Skeletal muscle satellite cell (primary cell): ENCODE measurements at regions not wholly inside any gene's neighbourhood (a gene's known extent, or its start where the extent isn't known, plus 50 kb on each side); places are given as distances from the start of the nearest gene placed in this dataset.

ENCODE experiments used
- H3K27me3 ChIP-seq: 2 replicates; pipeline ENCODE4 v1.7.0; 2013; ENCODE audit warnings: low read length; ENCODE audit not compliant: control insufficient read depth, insufficient read depth
- H3K36me3 ChIP-seq: 2 replicates; pipeline ENCODE4 v1.7.0; 2013; ENCODE audit warnings: mild to moderate bottlenecking, control low read depth, low read length; ENCODE audit not compliant: insufficient read depth
- H3K4me1 ChIP-seq: 2 replicates; pipeline ENCODE4 v1.7.0; 2013; ENCODE audit warnings: low read length; ENCODE audit not compliant: control insufficient read depth, insufficient read depth
- H3K4me2 ChIP-seq: 2 replicates; pipeline ENCODE4 v1.7.0; 2013; ENCODE audit warnings: mild to moderate bottlenecking, low read length
- H3K4me3 ChIP-seq: 2 replicates; pipeline ENCODE4 v1.7.0; 2013; ENCODE audit warnings: low read length
- H3K9ac ChIP-seq: 2 replicates; pipeline ENCODE4 v1.7.0; 2013; ENCODE audit warnings: mild to moderate bottlenecking, low read depth, low read length, moderate library complexity
- H3K9me3 ChIP-seq: replicated peaks from 2 replicates; pipeline ENCODE4 v1.7.0; 2013; ENCODE audit warnings: mild to moderate bottlenecking, control low read depth, low read length

DNA sequence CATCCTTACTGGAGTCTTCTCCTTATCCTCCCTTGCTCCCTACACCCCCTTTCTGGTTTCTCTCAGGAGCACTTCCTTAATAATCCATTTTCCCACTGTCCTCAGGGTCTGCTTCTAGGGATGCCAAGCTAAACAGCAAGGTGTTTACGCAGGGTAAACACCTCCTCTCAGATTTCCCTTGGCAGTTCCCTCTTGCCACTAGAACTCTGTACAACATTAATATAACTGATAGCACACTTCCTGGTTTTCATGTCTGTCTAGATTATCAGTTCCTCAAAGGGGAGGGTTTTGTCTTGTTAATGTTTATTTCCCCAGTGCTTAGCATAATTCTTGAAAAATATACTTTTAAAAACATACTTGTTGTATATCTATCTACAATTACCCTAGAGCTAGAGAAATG lies 118.0 kb upstream of the SLC24A5 start:
- no peaks in the 10 kb centered on the region for H3K27me3 ChIP-seq
- H3K4me2 ChIP-seq = no peak overlapping the region
- H3K9me3 ChIP-seq = no peaks in the 10 kb centered on the region
- H3K4me1 ChIP-seq = no peaks in the 10 kb centered on the region
- H3K9ac ChIP-seq = no peak overlapping the region
- H3K36me3 ChIP-seq = no peaks in the 10 kb centered on the region
- H3K4me3 ChIP-seq = no peak overlapping the region

DNA sequence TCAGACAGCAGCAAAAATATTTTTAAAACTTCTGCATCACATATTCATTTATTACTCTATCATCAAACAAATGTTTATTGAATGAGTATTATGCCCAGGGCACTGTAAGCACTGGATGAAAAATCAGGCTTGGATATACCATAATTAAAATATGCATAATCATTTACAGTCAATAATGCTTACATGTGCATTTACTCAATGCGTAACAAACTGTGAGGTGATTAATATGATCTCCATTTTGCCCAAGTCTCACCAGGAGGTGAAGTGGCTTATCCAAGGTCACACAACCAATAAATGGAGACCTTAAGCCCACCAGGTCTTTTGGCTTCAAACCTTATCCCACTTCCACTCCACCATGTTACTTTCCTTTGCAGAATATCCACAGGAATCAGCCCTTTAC lies 117.3 kb upstream of the SLC24A5 start:
- Histone ChIP-seq H3K27me3 (no peaks in the 10 kb centered on the region), H3K4me3 (no peak overlapping the region), H3K9ac (no peak overlapping the region), H3K4me2 (no peak overlapping the region), H3K9me3 (no peaks in the 10 kb centered on the region), H3K36me3 (no peaks in the 10 kb centered on the region), H3K4me1 (no peaks in the 10 kb centered on the region)

DNA sequence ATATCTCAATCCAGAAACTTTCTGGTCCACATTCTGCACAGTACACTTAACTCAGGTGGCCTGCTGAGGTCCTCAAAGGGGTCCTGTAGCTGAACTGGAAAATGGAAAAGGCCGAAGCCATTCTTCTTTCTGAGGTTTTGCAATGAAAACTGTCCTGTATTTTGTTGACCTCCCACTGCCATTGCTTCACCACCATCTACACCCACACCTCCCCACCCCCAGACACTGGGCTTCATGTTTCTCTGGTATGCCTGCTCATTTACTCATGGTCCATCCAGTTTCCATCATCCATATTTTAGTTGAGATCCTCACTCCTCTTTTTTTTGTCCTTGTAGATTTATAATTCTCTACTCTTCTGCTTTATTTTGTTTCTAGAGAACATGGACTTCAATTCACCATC lies 115.7 kb upstream of the SLC24A5 start:
- Histone ChIP-seq H3K4me1 (no peaks in the 10 kb centered on the region), H3K27me3 (no peaks in the 10 kb centered on the region), H3K4me3 (no peak overlapping the region), H3K9me3 (no peaks in the 10 kb centered on the region), H3K4me2 (no peak overlapping the region), H3K9ac (no peak overlapping the region), H3K36me3 (no peaks in the 10 kb centered on the region)

DNA sequence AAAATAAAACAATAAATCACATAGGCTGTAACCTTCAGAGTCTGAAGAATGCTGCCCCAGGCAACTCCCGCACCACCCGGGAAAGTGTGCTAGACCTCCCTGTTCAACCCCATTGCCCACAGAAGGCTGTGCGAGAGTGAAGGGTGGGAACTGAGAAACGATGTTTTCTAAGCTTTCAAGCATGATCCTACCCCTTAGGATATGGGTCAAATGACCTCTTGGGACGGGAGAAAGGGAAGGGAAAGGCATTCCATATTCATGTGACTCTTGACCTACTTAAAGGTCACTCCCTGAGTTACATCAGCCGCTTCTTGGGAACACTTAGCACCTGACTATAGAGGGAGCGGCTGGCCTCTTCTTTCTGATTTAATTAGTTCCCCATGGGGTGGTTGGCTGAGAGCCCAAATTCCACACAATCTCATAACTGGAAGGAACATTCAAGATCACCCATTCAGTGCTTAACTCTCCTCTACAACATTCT lies 114.7 kb upstream of the SLC24A5 start:
- Histone ChIP-seq H3K36me3 (no peaks in the 10 kb centered on the region), H3K4me3 (no peak overlapping the region), H3K9ac (no peak overlapping the region), H3K4me1 (no peaks in the 10 kb centered on the region), H3K4me2 (no peak overlapping the region), H3K9me3 (no peaks in the 10 kb centered on the region), H3K27me3 (no peaks in the 10 kb centered on the region)

DNA sequence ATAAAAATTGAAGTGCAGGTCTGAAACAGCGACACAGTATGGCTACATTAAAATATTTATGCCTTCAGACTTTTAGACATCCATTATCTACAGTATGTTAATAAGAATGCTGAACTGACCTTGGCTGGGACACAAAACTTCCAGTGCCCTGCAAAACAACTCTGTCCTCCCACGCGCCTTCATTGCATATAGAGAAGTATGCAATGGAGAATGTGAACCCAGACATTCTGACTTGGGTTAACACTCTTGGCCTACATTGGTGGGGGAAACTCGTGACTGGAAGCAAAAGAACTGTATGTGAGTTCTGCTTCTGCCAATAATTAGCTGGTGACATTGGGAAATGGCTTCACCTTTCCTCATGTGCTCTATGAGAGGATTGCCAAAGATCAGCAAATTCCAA lies 110.5 kb upstream of the SLC24A5 start:
- no peaks in the 10 kb centered on the region for H3K36me3 ChIP-seq
- H3K9ac ChIP-seq = no peak overlapping the region
- H3K27me3 ChIP-seq = no peaks in the 10 kb centered on the region
- H3K4me2 ChIP-seq = no peak overlapping the region
- no peaks in the 10 kb centered on the region for H3K4me1 ChIP-seq
- no peak overlapping the region for H3K4me3 ChIP-seq
- H3K9me3 ChIP-seq = no peaks in the 10 kb centered on the region

DNA sequence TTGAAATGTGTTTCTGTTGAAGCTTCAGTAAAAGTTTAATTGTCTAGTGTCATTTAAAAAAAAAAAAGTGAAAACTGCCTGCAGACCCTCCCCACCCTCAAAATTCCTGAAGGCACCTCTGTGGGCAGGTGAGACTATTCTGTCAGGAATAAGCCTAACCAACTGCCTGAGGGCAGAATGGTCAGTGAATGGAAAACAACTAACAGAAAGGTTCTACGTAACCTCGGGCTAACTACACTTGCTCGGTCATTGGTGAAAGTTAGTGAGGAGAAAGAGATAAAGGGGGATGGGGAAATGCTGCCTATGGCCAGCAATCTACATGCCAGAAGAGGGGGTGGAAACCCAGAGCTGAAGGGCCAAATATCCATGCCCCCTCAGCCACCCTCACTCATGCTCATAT lies 108.6 kb upstream of the SLC24A5 start:
- Histone ChIP-seq H3K9ac (no peak overlapping the region), H3K9me3 (no peaks in the 10 kb centered on the region), H3K4me2 (no peak overlapping the region), H3K4me1 (no peaks in the 10 kb centered on the region), H3K27me3 (no peaks in the 10 kb centered on the region), H3K4me3 (no peak overlapping the region), H3K36me3 (no peaks in the 10 kb centered on the region)

DNA sequence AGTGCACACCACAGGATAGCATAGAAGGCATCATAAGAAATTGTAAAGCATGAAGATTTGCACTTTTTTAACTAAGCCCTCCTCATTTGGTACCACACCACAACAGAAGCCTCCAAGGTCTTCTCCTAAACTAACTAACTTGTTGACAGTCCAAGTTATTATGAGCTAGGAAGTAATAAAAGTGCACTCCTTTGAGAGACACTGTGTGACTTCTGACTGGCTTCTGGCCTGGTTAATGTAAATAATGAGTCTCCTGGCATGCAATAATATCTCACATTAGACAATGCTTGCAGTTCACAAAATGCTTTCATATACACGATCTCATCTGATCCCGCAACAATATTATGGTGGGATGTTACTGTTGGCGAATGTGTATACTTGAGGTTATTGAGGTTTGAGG lies 103.9 kb upstream of the SLC24A5 start:
- Histone ChIP-seq H3K4me3 (no peak overlapping the region), H3K4me1 (no peaks in the 10 kb centered on the region), H3K36me3 (no peaks in the 10 kb centered on the region), H3K4me2 (no peak overlapping the region), H3K9ac (no peak overlapping the region), H3K27me3 (no peaks in the 10 kb centered on the region), H3K9me3 (no peaks in the 10 kb centered on the region)

DNA sequence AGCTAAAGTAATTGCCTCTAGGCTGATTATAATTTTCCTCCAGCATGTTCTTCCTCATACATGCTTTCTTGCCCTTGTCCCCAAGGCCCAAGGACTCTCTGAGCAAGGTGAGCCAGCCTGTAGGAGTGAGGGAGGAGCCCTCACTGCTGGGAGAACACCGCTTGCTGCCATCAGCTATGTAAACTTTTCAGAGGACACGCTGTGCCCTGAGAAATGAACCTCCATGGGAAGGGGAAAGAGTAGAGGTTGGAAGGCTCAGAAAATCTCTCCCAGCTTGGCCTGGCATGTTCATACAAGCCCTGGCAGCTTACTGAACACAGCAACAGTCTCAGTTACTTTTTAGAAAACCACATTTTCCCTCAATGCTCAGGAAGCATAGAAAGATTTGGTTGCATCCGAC lies 103.0 kb upstream of the SLC24A5 start:
- H3K36me3 ChIP-seq = no peaks in the 10 kb centered on the region
- H3K27me3 ChIP-seq = no peaks in the 10 kb centered on the region
- H3K4me3 ChIP-seq = no peak overlapping the region
- H3K4me2 ChIP-seq = no peak overlapping the region
- H3K9me3 ChIP-seq = no peaks in the 10 kb centered on the region
- no peaks in the 10 kb centered on the region for H3K4me1 ChIP-seq
- no peak overlapping the region for H3K9ac ChIP-seq

DNA sequence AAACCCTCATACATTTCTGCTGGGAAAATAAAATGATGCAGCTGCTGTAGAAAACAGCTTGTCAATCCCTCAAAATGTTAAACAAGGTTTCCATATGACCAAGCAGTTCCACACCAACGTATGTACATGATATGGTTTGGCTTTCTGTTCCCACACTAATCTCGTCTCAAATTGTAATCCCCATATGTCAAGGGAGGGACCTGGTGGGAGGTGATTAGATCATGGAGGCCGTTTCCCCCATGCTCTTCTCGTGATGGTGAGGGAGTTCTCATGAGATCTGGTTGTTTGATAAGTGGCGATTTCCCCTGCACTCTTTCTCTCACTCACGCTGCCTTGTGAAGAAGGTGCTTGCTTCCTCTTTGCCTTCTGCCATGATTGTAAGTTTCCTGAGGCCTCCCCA lies 100.6 kb upstream of the SLC24A5 start:
- Histone ChIP-seq H3K4me2 (no peak overlapping the region), H3K27me3 (no peaks in the 10 kb centered on the region), H3K9me3 (no peaks in the 10 kb centered on the region), H3K4me1 (no peaks in the 10 kb centered on the region), H3K9ac (no peak overlapping the region), H3K4me3 (no peak overlapping the region), H3K36me3 (no peaks in the 10 kb centered on the region)

DNA sequence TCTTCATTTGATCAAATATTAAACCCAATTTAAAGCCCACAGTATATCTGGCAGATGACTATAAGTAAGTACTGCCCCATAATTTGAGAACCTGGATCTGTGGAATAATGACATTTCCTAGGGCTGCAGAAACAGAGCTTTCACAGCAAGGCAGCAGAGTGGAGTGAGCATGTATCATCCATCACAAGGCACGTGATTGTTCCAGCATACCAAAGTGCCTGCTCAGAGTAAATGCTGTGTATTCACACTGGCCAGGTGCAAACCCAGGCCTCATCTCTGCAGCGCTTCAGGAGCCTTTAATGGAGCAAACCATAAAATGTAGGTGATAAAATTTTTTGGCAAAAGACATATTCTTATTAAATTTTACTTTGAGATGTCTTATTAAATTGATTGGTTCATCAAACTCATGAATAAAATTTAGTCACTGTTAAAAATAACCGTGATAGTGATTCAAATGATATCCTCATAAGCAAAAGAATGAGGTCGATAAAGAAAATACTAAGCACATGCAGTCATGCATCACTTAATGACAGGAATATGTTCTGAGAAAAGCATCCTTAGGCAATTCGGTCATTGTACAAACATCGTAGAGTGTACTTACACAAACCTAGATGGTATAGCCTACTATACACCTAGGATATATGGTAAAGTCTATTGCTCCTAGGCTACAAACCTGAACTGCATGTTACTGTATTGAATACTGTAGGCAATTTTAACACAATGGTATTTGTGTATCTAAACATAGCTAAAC lies 99.3 kb upstream of the SLC24A5 start:
- H3K4me3 ChIP-seq = no peak overlapping the region
- H3K36me3 ChIP-seq = no peaks in the 10 kb centered on the region
- peaks cover 3% of the 10 kb centered on the region for H3K27me3 ChIP-seq
- H3K9ac ChIP-seq = no peak overlapping the region
- H3K4me2 ChIP-seq = no peak overlapping the region
- H3K4me1 ChIP-seq = no peaks in the 10 kb centered on the region
- no peaks in the 10 kb centered on the region for H3K9me3 ChIP-seq

DNA sequence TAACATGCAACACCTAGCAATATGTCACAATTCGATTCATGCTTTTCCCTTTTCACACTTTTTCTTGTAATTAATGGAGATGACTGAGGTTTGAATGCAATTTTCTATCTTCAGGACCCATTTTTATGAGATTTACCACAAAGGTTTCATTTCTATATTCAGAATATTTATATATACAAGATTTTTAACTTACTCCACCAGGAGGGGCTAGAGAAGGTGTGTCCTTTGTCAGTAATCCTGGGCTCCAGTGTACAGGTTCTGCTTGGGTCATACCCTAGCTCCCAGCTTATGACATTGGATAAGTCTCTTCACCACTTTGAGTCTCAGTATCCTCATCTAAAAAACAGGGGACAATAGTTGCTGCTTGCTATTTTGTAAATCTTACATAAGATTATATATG lies 95.7 kb upstream of the SLC24A5 start:
- Histone ChIP-seq H3K9ac (no peak overlapping the region), H3K4me2 (no peak overlapping the region), H3K36me3 (no peaks in the 10 kb centered on the region), H3K4me3 (no peak overlapping the region), H3K9me3 (no peaks in the 10 kb centered on the region), H3K27me3 (peaks cover 8% of the 10 kb centered on the region), H3K4me1 (no peaks in the 10 kb centered on the region)

DNA sequence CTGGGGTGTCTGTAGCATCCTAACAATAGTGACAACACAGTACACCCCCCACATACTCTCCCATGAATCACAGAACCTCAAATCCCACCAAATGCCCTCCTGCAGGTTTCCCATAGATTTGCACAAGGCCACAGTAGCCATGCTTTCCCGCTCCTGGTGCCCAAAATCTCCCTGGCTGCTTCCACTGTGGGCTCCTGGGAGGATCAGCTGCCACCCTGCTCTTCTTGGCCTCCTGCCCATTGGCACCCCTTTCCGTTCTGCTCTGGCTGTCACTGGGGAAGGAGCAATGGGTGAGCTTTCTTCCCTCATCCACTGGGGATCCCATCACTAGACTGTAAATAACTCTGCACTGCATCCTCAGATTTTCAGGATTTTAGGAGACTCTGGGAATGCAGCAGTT lies 92.1 kb upstream of the SLC24A5 start:
- Histone ChIP-seq H3K4me2 (no peak overlapping the region), H3K27me3 (peaks cover 12% of the 10 kb centered on the region), H3K36me3 (no peaks in the 10 kb centered on the region), H3K4me3 (no peak overlapping the region), H3K9me3 (no peaks in the 10 kb centered on the region), H3K4me1 (no peaks in the 10 kb centered on the region), H3K9ac (no peak overlapping the region)
